ENCODE measurements at regions not wholly inside any gene's neighbourhood (a gene's known extent, or its start where the extent isn't known, plus 50 kb on each side); places are given as distances from the start of the nearest gene placed in this dataset.

DNA sequence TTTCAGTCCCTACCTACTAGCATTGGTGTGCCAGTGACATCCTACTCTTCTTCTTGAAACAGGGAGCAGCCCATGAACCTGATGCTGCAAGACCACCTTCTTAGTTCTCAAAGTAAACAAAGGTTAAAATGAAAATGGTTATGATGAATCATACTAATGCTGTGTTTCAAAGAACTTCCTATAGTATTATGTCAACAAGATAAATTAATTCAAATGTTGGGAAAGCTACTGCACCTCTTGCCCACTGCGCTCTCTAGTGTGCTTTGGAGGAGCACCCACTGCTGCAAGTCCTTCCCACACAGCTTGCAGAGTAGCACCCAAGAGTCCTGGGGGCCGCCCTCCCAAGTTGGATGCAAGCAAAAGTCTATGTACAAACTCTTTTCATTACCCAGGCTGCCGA, 81.1 kb downstream of the CD200R1L start:
- H3K4me2 ChIP-seq (ENCODE audit: low read depth, low read length), result no peak overlapping the region
- no peaks in the 10 kb centered on the region for H3K79me2 ChIP-seq (ENCODE audit: low read length)
- H3K9ac ChIP-seq (ENCODE audit: low read length), result no peak overlapping the region
- peaks cover 25% of the 10 kb centered on the region for H3K4me1 ChIP-seq (ENCODE audit: low read length)
- H2AFZ ChIP-seq (ENCODE audit: low read length), result no peak overlapping the region
- H3K27me3 ChIP-seq (replicated peaks; ENCODE audit: insufficient read depth, low read length), result no peaks in the 10 kb centered on the region
- H3K36me3 ChIP-seq (replicated peaks; ENCODE audit: insufficient read depth, low read length), result no peaks in the 10 kb centered on the region
- H3F3A ChIP-seq (ENCODE audit: insufficient read depth, low read length), result no peaks in the 10 kb centered on the region
- no peaks in the 10 kb centered on the region for H4K20me1 ChIP-seq (ENCODE audit: insufficient read depth, low read length)
- TF ChIP-seq EZH2 (optimal IDR thresholded peaks at IDR 0.05; ENCODE audit: low read depth, low read length), result no peak
- no peak for DNase-seq
- no peak overlapping the region for H3K27ac ChIP-seq (ENCODE audit: low read length)
- no peaks in the 10 kb centered on the region for H3K9me3 ChIP-seq (replicated peaks; ENCODE audit: insufficient read depth, low read length)
- no peaks in the 10 kb centered on the region for H3K9me2 ChIP-seq (replicated peaks; ENCODE audit: insufficient read depth, low read length)
- H3K4me3 ChIP-seq (ENCODE audit: low read length), result no peak overlapping the region

DNA sequence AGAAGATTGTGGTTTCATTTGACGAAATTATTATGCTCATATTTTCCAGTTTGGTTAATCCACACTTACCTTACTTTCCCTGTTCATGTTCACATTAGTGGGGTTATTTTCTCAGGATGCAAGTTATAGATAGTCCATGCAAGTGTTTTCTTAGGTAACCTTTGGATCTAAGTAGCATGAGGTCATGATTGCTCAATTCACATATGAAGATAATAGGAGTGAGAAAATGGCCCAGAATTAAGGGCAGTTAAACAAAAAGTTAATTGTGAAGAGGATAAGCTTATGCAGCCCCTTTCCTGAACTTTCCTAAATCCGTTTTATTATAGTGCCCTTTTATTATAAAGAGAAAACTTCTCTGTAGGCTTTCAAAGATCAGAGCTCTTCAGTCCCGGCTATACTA, 83.4 kb downstream of the CD200R1L start:
- Histone ChIP-seq H2AFZ (ENCODE audit: low read length) (no peak overlapping the region), H3K27me3 (replicated peaks; ENCODE audit: insufficient read depth, low read length) (no peaks in the 10 kb centered on the region), H3K4me2 (ENCODE audit: low read depth, low read length) (no peak overlapping the region), H3K9ac (ENCODE audit: low read length) (no peak overlapping the region), H3F3A (ENCODE audit: insufficient read depth, low read length) (no peaks in the 10 kb centered on the region), H3K9me3 (replicated peaks; ENCODE audit: insufficient read depth, low read length) (no peaks in the 10 kb centered on the region), H3K4me3 (ENCODE audit: low read length) (no peak overlapping the region), H3K27ac (ENCODE audit: low read length) (no peak overlapping the region), H3K36me3 (replicated peaks; ENCODE audit: insufficient read depth, low read length) (no peaks in the 10 kb centered on the region), H4K20me1 (ENCODE audit: insufficient read depth, low read length) (no peaks in the 10 kb centered on the region), H3K4me1 (ENCODE audit: low read length) (peaks cover 17% of the 10 kb centered on the region), H3K79me2 (ENCODE audit: low read length) (no peaks in the 10 kb centered on the region), H3K9me2 (replicated peaks; ENCODE audit: insufficient read depth, low read length) (no peaks in the 10 kb centered on the region)
- no peak for DNase-seq
- TF ChIP-seq EZH2phosphoT487 (IDR thresholded peaks at IDR 0.05; ENCODE audit: low read length), result no peak
- TF ChIP-seq, protein P1, sequence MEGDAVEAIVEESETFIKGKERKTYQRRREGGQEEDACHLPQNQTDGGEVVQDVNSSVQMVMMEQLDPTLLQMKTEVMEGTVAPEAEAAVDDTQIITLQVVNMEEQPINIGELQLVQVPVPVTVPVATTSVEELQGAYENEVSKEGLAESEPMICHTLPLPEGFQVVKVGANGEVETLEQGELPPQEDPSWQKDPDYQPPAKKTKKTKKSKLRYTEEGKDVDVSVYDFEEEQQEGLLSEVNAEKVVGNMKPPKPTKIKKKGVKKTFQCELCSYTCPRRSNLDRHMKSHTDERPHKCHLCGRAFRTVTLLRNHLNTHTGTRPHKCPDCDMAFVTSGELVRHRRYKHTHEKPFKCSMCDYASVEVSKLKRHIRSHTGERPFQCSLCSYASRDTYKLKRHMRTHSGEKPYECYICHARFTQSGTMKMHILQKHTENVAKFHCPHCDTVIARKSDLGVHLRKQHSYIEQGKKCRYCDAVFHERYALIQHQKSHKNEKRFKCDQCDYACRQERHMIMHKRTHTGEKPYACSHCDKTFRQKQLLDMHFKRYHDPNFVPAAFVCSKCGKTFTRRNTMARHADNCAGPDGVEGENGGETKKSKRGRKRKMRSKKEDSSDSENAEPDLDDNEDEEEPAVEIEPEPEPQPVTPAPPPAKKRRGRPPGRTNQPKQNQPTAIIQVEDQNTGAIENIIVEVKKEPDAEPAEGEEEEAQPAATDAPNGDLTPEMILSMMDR (IDR thresholded peaks at IDR 0.05; ENCODE audit: low read length), result no peak
- TF ChIP-seq EZH2 (optimal IDR thresholded peaks at IDR 0.05; ENCODE audit: low read depth, low read length), result no peak

DNA sequence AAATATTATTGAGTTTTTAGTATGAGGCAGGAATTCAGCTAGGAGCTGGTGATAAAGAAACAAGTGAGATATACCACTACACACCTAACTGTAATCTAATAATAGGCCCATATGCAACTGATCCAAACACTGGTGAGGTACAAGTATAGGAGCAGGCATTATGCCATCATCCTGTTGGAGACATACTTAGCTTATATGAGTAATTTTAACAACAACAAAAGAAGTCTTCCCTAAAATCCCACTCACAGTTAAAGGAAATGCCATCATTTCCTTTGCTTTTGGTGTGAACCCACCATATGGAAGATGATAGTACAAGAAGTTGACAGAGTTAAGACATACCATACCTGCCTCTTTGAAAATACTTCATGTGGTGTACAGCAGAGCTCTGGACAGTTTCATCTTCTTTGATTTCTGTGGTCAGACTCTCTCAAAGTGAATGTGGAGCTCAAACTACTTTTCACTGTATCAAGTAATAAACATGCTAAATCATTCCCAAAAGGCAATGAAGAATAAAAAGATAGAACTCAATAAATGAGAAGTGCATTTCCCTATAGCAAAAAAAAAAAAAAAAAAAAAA, 85.5 kb downstream of the CD200R1L start:
- TF ChIP-seq EZH2phosphoT487 (IDR thresholded peaks at IDR 0.05; ENCODE audit: low read length) (no peak), EZH2 (optimal IDR thresholded peaks at IDR 0.05; ENCODE audit: low read depth, low read length) (no peak)
- TF ChIP-seq, protein P1 (IDR thresholded peaks at IDR 0.05; ENCODE audit: low read length), result no peak
- H3K9ac ChIP-seq (ENCODE audit: low read length), result no peak overlapping the region
- no peaks in the 10 kb centered on the region for H3K79me2 ChIP-seq (ENCODE audit: low read length)
- H3F3A ChIP-seq (ENCODE audit: insufficient read depth, low read length), result no peaks in the 10 kb centered on the region
- H3K36me3 ChIP-seq (replicated peaks; ENCODE audit: insufficient read depth, low read length), result no peaks in the 10 kb centered on the region
- H3K9me3 ChIP-seq (replicated peaks; ENCODE audit: insufficient read depth, low read length), result no peaks in the 10 kb centered on the region
- no peak overlapping the region for H3K4me2 ChIP-seq (ENCODE audit: low read depth, low read length)
- H3K27ac ChIP-seq (ENCODE audit: low read length), result no peak overlapping the region
- H3K4me3 ChIP-seq (ENCODE audit: low read length), result no peak overlapping the region
- H4K20me1 ChIP-seq (ENCODE audit: insufficient read depth, low read length), result no peaks in the 10 kb centered on the region
- peak; percentile 32 for DNase-seq
- peaks cover 4% of the 10 kb centered on the region; the same call in 1 of the 2 replicates for H3K4me1 ChIP-seq (ENCODE audit: low read length)
- H2AFZ ChIP-seq (ENCODE audit: low read length), result no peak overlapping the region
- H3K27me3 ChIP-seq (replicated peaks; ENCODE audit: insufficient read depth, low read length), result no peaks in the 10 kb centered on the region
- no peaks in the 10 kb centered on the region for H3K9me2 ChIP-seq (replicated peaks; ENCODE audit: insufficient read depth, low read length)

DNA sequence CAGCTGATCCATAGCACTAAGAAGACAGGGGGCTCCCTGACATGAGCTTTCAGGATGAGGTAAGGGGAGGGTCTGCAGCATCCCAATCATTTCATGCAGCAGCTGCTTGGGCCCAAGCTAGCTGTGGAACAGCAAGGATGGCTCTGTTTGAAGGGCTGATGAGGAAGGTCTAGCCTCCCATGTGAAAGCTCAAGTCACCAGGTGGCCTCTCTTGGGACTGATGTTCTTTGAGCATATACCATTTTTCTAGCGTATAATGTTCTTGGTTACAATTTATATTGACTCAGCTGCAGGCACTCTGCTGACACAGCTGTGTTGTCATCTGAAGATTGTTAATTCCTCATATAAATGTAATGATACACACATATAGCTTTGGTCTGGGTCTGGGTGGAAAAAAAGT, 87.0 kb downstream of the CD200R1L start:
- no peaks in the 10 kb centered on the region for H3K36me3 ChIP-seq (replicated peaks; ENCODE audit: insufficient read depth, low read length)
- DNase-seq, result no peak
- TF ChIP-seq EZH2phosphoT487 (IDR thresholded peaks at IDR 0.05; ENCODE audit: low read length), result no peak
- TF ChIP-seq EZH2 (optimal IDR thresholded peaks at IDR 0.05; ENCODE audit: low read depth, low read length), result no peak
- TF ChIP-seq, protein P1 (IDR thresholded peaks at IDR 0.05; ENCODE audit: low read length), result no peak
- H3K4me3 ChIP-seq (ENCODE audit: low read length), result no peak overlapping the region
- no peak overlapping the region for H3K27ac ChIP-seq (ENCODE audit: low read length)
- H3F3A ChIP-seq (ENCODE audit: insufficient read depth, low read length), result no peaks in the 10 kb centered on the region
- H2AFZ ChIP-seq (ENCODE audit: low read length), result no peak overlapping the region
- H3K4me1 ChIP-seq (ENCODE audit: low read length), result peaks cover 4% of the 10 kb centered on the region; the same call in 1 of the 2 replicates
- H3K79me2 ChIP-seq (ENCODE audit: low read length), result no peaks in the 10 kb centered on the region
- no peaks in the 10 kb centered on the region for H3K27me3 ChIP-seq (replicated peaks; ENCODE audit: insufficient read depth, low read length)
- H4K20me1 ChIP-seq (ENCODE audit: insufficient read depth, low read length), result no peaks in the 10 kb centered on the region
- H3K9me2 ChIP-seq (replicated peaks; ENCODE audit: insufficient read depth, low read length), result no peaks in the 10 kb centered on the region
- H3K9ac ChIP-seq (ENCODE audit: low read length), result no peak overlapping the region
- no peak overlapping the region for H3K4me2 ChIP-seq (ENCODE audit: low read depth, low read length)
- no peaks in the 10 kb centered on the region for H3K9me3 ChIP-seq (replicated peaks; ENCODE audit: insufficient read depth, low read length)

Data from MM.1S (cell line).